GM23248 (cell line): ENCODE measurements at regions not wholly inside any gene's neighbourhood (a gene's known extent, or its start where the extent isn't known, plus 50 kb on each side); places are given as distances from the start of the nearest gene placed in this dataset.

ENCODE experiments used
- EZH2 ChIP-seq: fragments of 200-600 bp; sonication (generic); IDR thresholded peaks from 2 replicates; pipeline ENCODE4 v1.6.1; 2018; ENCODE audit warnings: antibody characterized with exemption, mild to moderate bottlenecking; ENCODE audit not compliant: insufficient read depth, poor library complexity, severe bottlenecking
- EZH2phosphoT487 ChIP-seq: fragments of 200-600 bp; sonication (generic); IDR thresholded peaks from 2 replicates; pipeline ENCODE4 v1.6.1; 2018; ENCODE audit warnings: antibody characterized with exemption, moderate library complexity, mild to moderate bottlenecking, low read depth; ENCODE audit not compliant: insufficient read depth

DNA sequence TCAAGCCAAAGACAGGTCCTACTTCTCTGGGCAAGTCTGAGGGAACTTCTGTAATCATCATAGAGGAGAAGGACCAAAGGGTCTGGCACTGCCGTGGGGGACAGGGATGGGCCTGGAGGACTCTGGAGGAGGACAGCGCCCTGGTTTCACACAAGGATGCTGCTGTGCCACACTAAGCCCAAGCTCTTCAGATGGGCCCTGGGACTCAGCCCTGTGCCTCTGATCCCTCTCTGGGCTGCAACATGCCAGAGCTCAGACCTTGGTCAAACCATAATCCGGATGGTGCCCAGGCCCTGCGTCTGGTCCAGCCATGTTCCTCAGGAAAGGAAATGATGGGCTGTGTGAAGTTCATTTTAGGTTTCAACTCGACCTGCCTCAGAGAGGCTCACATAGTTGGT is 222.0 kb upstream of the COPS8 start:
- TF ChIP-seq EZH2, result no peak
- TF ChIP-seq EZH2phosphoT487, result no peak
